ENCODE measurements at regions not wholly inside any gene's neighbourhood (a gene's known extent, or its start where the extent isn't known, plus 50 kb on each side); places are given as distances from the start of the nearest gene placed in this dataset.

DNA sequence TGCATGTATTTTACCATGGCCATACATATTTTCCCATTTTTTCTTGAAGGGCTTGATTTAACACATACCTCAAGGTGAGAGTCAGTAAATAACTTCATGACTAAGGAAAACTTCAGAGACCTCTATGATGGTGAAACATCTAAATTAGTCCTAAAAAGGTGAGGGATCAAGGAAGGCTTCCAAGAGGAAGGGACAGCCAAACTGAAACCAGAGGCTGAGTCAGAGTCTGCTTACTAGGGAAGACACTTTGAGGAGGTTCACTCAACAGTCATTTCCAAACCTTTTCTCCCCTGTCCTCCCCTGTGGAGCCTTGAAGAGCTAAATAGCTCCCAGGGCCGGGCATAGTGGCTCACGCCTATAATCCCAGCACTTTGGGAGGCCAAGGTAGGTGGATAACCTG is 206.6 kb downstream of the SHQ1 start:
- dilution Hi-C loops (cut with MboI; ENCODE audit: extremely low pct_ligation_motif_present, low sequenced_read_pairs), result loop anchor here (10.0 kb wide), 1 partner anchor 53 kb away; no protein-coding TSS in a partner anchor
- intact Hi-C loops (cut with micrococcal nuclease), result no loop called here
- H2AFZ ChIP-seq (ENCODE audit: low read depth, low read length), result no peak overlapping the region

More for the DNA sequence above, 206.6 kb downstream of the SHQ1 start:
- H3K4me2 ChIP-seq (ENCODE audit: insufficient read depth, low read length), result no peak overlapping the region
- no peak for FAIRE-seq
- no peak overlapping the region for H3K4me3 ChIP-seq (replicated peaks in 1 of 3; ENCODE audit: insufficient read depth in 1 of 3, low read depth in 1 of 3, low read length in 3 of 3)
- H3K9me1 ChIP-seq (replicated peaks; ENCODE audit: control insufficient read depth, extremely low read depth, insufficient read depth, low read length), result no peaks in the 10 kb centered on the region
- ChIA-PET CTCF (interaction anchor here (1.0 kb wide), 1 partner anchor 24 kb away, joined by 4 read pairs; no protein-coding TSS in a partner anchor), POLR2A (no interaction called here)
- H3K79me2 ChIP-seq (ENCODE audit: control insufficient read depth, insufficient read depth, low read length), result no peaks in the 10 kb centered on the region
- no peaks in the 10 kb centered on the region for H3K9me3 ChIP-seq (replicated peaks; ENCODE audit: control insufficient read depth, insufficient read depth, low read length)
- DNase-seq (ENCODE audit: low read depth, low spot score), result no peak
- H3K4me1 ChIP-seq (ENCODE audit: control insufficient read depth, extremely low read depth, insufficient read depth, low read length), result no peaks in the 10 kb centered on the region
- H3K27ac ChIP-seq (ENCODE audit: insufficient read depth, low read depth, low read length), result no peak overlapping the region
- H4K20me1 ChIP-seq (replicated peaks; ENCODE audit: control insufficient read depth, extremely low read depth, insufficient read depth, low read length), result no peaks in the 10 kb centered on the region
- no peaks in the 10 kb centered on the region for H3K27me3 ChIP-seq (ENCODE audit: control insufficient read depth in 2 of 2, insufficient read depth in 2 of 2, low read length in 2 of 2)
- no peak for TF ChIP-seq POLR2AphosphoS5 (IDR thresholded peaks at IDR 0.05; ENCODE audit: insufficient read depth, low read depth, low read length)
- TF ChIP-seq JUN (IDR thresholded peaks at IDR 0.05; ENCODE audit: borderline replicate concordance, insufficient read depth, insufficient read length, low read depth), result no peak
- no peak for TF ChIP-seq FOS (IDR thresholded peaks at IDR 0.05; ENCODE audit: borderline replicate concordance, insufficient read depth, low read length)
- no peak for TF ChIP-seq POLR2A (IDR thresholded peaks at IDR 0.05; ENCODE audit: low read depth, low read length)
- TF ChIP-seq GATA2 (IDR thresholded peaks at IDR 0.05; ENCODE audit: insufficient read depth, insufficient read length, low read depth, low read length), result no peak
- TF ChIP-seq EZH2 (IDR thresholded peaks at IDR 0.05; ENCODE audit: borderline replicate concordance, low read depth, low read length, severe bottlenecking), result no peak
- TF ChIP-seq, protein P1, sequence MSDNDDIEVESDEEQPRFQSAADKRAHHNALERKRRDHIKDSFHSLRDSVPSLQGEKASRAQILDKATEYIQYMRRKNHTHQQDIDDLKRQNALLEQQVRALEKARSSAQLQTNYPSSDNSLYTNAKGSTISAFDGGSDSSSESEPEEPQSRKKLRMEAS (IDR thresholded peaks at IDR 0.05; ENCODE audit: insufficient read depth, insufficient read length), result no peak
- TF ChIP-seq, protein P2, sequence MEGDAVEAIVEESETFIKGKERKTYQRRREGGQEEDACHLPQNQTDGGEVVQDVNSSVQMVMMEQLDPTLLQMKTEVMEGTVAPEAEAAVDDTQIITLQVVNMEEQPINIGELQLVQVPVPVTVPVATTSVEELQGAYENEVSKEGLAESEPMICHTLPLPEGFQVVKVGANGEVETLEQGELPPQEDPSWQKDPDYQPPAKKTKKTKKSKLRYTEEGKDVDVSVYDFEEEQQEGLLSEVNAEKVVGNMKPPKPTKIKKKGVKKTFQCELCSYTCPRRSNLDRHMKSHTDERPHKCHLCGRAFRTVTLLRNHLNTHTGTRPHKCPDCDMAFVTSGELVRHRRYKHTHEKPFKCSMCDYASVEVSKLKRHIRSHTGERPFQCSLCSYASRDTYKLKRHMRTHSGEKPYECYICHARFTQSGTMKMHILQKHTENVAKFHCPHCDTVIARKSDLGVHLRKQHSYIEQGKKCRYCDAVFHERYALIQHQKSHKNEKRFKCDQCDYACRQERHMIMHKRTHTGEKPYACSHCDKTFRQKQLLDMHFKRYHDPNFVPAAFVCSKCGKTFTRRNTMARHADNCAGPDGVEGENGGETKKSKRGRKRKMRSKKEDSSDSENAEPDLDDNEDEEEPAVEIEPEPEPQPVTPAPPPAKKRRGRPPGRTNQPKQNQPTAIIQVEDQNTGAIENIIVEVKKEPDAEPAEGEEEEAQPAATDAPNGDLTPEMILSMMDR (IDR thresholded peaks at IDR 0.05; ENCODE audit: extremely low read depth in 1 of 2, insufficient read depth in 1 of 2, low read depth in 1 of 2, low read length in 2 of 2), result no peak
- no peak for TF ChIP-seq MYC (IDR thresholded peaks at IDR 0.05; ENCODE audit: low read depth, low read length)
- H3K36me3 ChIP-seq (ENCODE audit: control insufficient read depth in 2 of 2, extremely low read depth in 1 of 2, insufficient read depth in 2 of 2, low read length in 2 of 2), result no peaks in the 10 kb centered on the region
- no peak overlapping the region for H3K9ac ChIP-seq (replicated peaks; ENCODE audit: extremely low read depth, insufficient read depth, low read length)
- BruUV-seq (replicated peaks), result no TSS peak

Data from endothelial cell of umbilical vein (primary cell).